ENCODE measurements at regions not wholly inside any gene's neighbourhood (a gene's known extent, or its start where the extent isn't known, plus 50 kb on each side); places are given as distances from the start of the nearest gene placed in this dataset.
"Not testable (repeated sequence)": the region's sequence is repeated elsewhere in the genome, so short reads cannot be mapped to it uniquely, and the experiment has no call there.

GRCh38 chr10:38209332-38209731 is 115.2 kb downstream of the ZNF37A start:
- no peak for DNase-seq

GRCh38 chr10:38209748-38210147 is 115.6 kb downstream of the ZNF37A start:
- not testable (repeated sequence) for DNase-seq

DNA sequence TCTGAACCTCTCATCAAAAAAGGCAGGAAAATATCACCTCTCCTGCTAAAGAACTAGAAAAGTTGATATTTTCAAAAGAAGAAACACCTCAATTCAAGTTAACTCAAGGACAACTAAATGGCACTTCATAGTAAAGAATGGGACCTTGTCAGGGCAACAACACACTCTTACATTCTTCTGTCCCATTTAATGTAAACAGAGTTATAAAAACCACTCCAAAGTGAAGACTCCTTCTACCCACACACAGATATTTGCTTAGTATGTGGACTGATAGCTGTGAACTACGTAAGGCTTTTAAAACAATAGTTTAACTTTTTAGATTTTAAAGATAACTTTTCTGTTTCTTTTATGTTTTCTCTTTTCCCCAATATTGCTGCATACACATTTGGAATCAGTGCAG is 118.3 kb downstream of the ZNF37A start:
- DNase-seq = no peak

- DNase-seq = no peak
Measured at GRCh38 chr10:38226385-38226784, 132.2 kb downstream of the ZNF37A start.

DNA sequence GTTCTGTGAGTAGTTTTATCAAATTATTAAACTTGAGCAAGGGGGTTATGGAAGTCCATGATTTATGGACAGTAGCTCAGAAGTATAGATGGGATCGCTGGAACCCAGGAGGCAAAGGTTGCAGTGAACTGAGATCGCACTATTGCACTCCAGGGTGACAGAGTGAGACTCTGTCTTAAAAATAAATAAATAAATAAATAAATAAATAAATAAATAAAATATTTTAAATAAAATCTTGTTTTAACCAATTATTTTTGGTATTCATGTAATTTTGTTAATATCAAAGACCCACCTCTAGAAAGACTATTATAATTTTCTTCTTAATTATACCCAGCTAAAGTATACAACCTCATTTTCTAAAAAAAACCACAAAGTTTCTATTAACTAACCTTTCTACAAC is 134.3 kb downstream of the ZNF37A start:
- DNase-seq = no peak

- DNase-seq = not testable (repeated sequence)
Measured at GRCh38 chr10:38238479-38238878, 144.3 kb downstream of the ZNF37A start.

- peak; percentile 60 for DNase-seq
Measured at GRCh38 chr10:38242061-38242649, 148.0 kb downstream of the ZNF37A start.

DNA sequence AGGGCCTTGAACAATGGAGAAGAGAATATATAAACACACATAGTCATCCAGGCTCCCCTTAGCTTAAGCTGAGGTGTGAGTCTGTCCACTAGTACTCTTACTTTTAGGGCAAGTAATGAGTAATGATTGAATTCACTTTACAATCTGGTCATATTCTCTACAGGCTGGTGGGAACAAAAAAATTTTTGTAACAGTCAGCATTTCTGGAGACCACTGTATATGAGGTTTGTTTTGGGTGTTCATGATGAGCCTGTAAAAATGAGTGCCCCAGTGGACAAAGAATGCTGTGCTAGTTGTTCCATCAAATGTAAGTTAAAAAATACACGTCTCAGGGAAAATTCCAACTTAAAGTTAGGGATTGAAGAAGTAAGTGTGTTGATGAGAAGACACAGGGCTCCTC is 154.0 kb downstream of the ZNF37A start:
- not testable (repeated sequence) for DNase-seq

- DNase-seq = not testable (repeated sequence)
Measured at GRCh38 chr10:38252551-38252950, 158.4 kb downstream of the ZNF37A start.

DNA sequence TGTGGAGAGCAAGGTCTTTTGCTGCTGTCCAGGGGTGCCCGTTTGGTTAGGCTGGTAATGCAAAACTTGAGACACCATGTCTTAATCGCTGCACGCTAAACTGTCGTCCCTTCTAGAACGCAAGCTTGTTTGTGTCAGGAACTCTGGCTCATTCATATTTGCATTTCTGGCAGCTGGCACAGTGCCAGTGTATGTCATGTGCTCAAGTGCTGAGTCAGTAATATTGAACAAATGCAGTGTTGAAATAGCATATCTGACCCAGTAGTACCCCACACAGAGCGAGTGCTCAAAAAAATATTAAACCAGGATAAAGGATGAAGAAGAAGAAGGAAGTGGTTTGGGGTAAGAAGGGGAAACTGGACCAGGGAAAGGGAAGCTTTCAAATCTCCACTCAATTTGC is 173.4 kb downstream of the ZNF37A start:
- not testable (repeated sequence) for DNase-seq

- DNase-seq = not testable (repeated sequence)
Measured at GRCh38 chr10:38271031-38271430, 176.9 kb downstream of the ZNF37A start.

DNA sequence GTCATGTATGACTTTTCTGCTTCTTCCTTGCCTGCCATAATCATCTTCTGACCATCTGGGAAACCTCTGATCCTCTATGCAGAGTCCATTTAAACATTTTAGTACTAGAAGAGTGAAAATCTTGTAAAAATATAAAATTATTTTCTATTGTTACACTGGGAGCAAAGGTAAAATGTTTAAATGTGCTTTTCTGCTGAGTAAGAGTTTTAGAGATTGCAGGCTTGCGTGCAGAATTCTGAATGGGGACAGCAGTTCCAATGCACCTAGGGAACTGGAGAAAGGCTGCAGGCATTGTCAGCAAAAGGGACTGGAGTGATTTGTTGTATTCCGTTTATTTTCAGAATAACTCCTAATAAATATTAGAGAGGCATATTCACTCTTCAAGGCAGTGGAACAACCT is 180.7 kb downstream of the ZNF37A start:
- not testable (repeated sequence) for DNase-seq

GRCh38 chr10:38292560-38292959 is 198.4 kb downstream of the ZNF37A start:
- not testable (repeated sequence) for DNase-seq

DNA sequence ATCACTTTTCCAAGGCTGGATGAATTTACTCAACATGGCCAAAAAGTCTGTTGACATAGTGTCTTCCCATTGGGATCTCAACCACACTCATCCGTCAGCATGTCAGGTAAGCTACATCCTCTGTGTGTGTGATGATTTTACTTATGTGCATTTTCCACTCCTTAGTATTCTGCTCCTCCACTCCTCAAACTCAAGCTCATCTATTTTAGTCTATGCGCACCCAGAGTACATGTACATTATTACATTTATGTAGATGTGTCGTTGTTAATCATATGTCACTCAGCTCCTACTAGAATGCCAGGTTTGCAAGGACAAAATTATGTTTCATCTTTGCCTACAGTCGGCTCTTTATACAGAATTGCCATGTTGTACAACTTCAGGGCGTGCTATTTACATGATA is 216.0 kb downstream of the ZNF37A start:
- not testable (repeated sequence) for DNase-seq

- DNase-seq = not testable (repeated sequence)
Measured at GRCh38 chr10:38315090-38315805, 221.1 kb downstream of the ZNF37A start.

DNA sequence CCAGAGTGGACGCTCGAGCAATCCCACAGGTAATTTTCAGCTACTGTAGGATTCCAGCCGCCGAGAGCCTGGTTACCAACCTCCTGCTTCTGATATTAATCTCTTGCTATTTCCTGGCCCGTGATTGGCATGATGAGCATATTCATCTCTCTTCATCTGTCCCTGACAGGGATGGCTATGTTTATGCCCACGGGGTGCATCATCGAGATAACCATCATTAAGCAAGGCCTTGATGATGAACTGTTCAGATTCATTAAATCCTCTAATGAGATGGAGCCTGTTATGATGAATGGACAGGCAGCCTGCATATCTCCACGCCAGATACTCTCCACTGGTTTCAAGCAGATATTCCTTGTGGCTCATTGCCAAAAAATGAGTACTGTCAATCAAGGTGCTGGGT is 227.3 kb downstream of the ZNF37A start:
- DNase-seq = not testable (repeated sequence)

DNA sequence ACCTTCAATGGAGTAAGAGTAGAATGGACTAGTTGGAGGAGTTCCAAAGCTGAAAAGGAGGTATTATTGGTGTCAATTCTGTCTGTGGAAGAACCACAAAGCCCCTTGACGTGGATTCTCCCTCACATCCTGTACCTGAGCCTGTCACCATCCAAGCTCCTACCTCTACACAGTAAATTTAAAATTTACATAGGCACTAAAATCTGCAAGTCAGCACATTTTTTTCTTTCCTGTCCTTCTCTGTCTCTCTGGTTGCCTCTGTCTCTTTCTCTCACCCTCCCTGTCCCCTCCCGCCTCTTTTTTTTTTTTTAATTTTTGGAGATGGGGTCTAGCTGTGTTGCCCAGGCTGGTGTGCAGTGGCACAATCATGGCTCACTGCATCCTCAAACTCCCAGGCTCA is 236.2 kb downstream of the ZNF37A start:
- not testable (repeated sequence) for DNase-seq

GRCh38 chr10:38331106-38331505 is 237.0 kb downstream of the ZNF37A start:
- not testable (repeated sequence) for DNase-seq

- DNase-seq = not testable (repeated sequence)
Measured at GRCh38 chr10:38333699-38334098, 239.6 kb downstream of the ZNF37A start.

- not testable (repeated sequence) for DNase-seq
Measured at GRCh38 chr10:38350645-38351044, 256.5 kb downstream of the ZNF37A start.

DNA sequence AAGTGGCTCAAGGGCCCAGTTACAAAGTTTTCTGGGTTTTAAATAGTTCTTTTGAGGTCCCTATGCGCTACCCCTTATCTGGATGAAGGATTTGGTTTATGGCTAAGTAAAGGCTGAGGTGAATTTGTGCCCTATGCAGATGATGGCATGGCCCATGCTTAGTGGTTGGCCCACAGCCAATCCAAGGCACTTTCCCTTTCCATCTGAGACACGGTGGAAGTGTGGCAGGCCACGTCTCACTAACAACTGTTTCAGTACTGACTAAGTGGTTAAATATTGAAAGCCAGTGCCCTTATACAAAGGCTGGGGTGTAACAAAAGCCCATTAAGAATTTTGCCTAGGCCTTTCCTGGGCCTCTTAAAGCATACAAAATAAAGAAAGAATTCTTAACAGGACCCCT is 260.3 kb downstream of the ZNF37A start:
- DNase-seq = not testable (repeated sequence)

- peak; percentile 57 for DNase-seq
Measured at GRCh38 chr10:38355911-38356526, 261.9 kb downstream of the ZNF37A start.

GRCh38 chr10:38356527-38356926 is 262.4 kb downstream of the ZNF37A start:
- not testable (repeated sequence) for DNase-seq

DNA sequence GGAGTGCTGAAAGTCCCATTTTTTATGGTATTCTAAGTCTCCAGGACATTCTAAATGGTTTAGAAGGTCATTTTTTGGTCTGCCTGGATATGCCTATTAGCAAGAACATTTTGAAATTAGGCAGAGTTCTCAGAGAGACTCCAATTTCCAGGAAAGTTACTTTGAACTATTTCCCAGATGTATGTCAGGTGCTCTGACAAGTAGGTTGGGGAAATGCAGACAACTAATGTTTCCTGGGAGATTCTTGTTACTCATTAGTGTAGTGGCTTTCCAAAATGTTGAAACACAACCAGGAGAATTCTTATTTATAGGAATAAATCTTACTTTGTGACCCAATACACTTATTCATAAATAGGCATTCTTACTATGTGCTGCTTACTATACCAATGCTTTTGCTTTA is 268.4 kb downstream of the ZNF37A start:
- DNase-seq = not testable (repeated sequence)

Measured in MV-4-11 (cell line).